GM18870 (cell line): ENCODE measurements at regions not wholly inside any gene's neighbourhood (a gene's known extent, or its start where the extent isn't known, plus 50 kb on each side); places are given as distances from the start of the nearest gene placed in this dataset.

Experiments
- ATAC-seq: cut with Tn5 transposase; IDR thresholded peaks from one replicate; pipeline ENCODE4 v1.9.1; 2021; ENCODE audit warnings: moderate library complexity; ENCODE audit not compliant: unreplicated experiment

DNA sequence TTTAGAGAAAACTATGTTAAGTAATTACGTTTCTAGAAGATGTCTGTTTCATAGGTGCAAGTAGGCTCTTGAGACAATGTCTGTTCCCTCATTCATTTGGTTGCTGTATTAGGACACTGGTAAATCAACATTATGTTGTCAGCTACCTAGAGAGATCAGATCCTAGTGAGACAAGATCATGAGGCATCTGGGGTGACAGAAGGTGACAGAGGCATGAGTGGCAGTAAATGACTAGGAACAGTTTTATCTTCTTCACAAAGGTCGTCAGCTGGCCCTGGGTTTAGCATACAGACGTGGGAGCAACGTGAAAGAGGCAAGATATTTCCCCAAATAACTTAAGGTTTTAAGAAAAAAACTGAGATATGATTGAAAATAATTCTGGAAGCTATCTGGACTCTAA, 1926.3 kb upstream of the WWC1 start:
- ATAC-seq, result no peak

DNA sequence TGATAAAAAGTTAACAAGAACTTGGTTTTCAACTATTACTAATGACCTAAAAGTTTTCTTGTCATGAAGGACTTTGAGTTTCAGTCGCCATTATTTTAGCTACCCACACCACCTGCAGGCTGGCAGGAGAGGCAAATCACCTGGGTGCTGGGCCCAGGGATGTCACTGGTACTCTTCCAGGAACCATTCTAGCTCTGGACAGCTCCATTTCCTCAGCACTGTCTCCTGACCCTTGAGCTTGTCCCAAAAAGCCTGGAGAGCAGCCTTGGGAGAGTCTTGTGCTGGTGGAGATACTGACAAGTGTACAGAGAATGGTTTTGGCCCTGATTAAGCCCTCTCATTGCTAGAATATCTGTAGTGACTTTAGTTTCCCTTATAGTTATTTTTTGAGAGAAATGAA, 1924.1 kb upstream of the WWC1 start:
- no peak for ATAC-seq

DNA sequence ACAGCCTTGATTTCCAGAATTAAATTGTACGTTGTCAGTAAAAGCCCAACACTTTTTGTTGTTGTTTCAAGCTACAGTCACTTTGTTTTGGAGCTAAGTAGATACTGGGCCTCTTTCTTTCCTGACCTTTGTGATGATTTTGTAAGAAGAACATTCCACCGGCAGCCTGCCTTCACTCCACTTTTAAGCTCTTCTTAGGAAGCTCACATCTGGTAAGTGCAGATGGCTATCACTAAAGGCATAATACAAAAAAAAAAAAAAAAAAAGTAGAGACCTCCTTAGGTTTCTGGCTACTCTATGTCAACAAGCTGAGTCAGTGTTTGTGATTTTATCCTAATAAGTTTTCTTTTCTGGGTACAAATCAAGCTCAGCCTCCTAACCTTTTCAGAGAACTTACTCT, 1922.1 kb upstream of the WWC1 start:
- no peak for ATAC-seq

DNA sequence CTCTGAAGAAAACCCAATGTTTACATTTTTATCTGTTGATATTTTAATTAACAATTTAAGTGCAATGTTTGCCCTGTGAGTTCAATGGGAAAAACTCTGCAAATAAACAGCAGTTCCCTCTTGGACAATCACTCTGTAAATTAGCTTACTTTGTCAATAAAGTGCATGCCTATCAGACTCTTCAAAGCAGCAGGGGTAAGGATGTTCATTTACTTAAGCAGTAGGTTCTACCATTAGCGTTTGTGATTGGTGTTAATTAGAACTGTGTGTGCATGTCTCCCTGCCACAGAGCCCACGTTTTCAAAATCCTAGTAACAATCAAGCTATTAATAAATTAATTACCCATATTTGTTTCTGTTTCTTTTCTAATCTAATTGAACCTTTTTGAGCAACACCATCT, 1921.6 kb upstream of the WWC1 start:
- no peak for ATAC-seq

DNA sequence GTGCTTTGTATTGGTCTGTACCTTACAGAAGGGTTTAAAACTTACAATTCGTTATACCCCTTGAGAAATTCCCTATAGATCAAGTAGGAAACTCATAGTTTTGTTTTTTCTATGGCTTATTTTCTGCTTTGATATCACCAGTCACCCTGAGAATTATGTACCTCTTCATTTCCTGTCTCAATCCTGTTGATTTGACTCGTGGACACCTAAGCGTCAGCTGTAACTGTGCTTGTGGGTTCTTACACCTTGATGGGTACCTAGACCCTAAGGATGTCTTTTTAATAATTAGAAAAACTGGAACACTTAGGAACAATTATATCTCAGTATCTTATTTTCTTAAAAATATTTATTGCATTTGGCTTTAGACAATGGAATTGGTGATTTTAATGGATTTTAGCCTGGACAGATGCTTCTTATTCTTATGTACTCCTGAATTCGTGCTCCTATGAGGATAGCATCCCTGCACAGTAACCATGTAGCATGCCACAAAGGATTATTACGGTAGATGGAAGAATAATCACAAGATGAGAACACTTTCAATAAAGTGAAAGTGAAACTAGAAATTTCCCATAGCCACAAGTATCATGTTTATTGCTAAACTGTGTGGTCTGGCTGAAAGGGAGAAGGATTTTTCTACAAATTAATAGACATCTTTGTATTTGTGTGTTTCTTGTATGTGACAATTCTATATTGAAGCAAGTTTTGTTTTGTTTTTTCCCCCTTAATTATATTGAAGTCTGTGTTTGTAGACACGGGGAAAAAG, 1920.3 kb upstream of the WWC1 start:
- no peak for ATAC-seq

DNA sequence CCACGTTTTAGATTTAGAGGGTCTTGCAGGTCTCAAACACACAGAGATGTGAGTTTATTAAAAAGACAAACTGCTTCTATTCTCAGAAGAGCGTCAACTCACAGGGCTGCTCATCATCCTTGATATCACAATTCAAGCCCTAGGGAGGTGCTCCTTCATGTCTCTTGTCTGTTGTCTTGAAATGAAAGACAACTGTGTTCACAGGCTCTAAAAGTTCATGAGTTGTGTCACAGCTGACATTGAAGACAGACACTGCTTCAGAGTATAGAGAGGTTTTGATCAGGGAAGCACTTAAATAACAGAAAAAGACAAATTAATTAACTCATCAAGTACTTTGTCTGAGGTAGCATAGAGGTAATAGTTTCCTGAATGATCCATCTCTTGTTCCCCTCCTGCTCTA, 1917.6 kb upstream of the WWC1 start:
- ATAC-seq, result no peak

DNA sequence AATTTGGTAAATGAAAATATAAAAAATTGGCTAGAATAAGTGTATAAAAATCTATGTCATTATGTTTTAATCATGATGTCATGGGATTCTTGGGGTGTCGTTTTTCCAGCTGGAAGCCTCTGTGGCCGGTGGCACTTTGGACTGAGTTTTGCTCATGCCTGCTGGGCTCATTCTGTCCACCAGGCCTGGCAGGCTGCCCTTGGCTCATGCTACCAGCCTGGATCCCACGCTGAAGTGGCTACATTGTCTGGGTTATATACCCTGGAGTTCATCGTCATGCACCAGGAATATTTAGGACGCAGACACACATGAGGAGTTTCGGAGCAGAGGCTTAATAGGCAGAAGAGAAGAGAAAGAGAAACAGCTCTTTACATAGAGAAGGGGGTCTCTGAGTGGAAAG, 1913.7 kb upstream of the WWC1 start:
- no peak for ATAC-seq

DNA sequence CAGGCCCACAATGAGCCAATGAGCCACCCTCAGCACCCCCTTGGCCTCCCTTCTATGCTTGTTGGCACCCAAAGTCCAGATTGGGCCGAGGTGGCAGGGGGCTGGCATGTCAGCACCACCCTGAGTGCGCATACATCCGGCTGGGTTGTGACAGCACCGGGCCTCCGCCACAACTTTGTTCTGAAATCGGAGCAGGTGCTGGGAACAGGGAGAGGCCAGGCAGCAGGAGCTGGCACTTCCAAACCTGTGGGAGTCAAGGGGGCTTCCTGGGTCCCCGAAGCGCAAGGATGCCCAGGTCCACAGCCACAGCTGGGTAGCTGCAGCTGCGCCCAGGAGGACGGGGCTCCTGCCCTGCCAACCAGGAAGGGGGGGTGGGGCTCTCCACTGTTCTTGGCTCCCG, 1911.9 kb upstream of the WWC1 start:
- no peak for ATAC-seq

DNA sequence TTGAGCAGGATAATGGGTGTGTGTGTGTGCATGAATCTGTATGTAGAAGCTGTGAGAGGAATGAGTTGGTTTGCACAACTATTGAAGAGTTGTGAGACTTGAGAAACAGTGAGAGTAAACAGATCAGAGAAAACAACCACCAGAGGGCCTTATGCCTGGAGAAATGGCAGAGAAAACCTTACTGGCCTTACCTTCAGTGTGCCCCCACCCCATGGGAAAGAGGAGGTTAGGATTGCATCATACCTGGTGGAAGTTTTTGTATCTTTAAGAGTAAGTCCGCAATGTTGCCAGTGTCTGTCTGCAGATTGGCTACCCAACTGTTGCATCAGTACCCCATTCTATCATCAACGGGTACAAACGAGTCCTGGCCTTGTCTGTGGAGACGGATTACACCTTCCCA, 1909.4 kb upstream of the WWC1 start:
- ATAC-seq, result no peak

DNA sequence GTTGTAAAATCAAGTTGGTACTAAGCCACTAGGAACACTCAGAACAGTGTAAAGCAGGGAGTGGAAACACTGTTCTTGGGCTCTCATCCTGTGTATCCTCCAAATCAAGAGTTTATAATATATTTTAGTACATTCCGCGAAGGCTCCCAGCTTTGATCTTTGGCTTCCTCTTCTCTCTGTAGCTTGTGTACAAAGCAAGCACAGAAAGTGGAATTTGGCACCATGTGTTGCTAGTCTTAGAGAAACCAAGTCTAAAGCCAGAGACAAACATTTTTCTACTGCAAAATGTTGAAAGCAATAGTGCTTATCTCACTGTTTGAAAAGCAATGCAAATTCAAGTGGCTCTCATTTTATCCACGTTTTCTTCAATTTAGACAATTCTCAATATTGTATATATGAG, 1893.3 kb upstream of the WWC1 start:
- no peak for ATAC-seq

DNA sequence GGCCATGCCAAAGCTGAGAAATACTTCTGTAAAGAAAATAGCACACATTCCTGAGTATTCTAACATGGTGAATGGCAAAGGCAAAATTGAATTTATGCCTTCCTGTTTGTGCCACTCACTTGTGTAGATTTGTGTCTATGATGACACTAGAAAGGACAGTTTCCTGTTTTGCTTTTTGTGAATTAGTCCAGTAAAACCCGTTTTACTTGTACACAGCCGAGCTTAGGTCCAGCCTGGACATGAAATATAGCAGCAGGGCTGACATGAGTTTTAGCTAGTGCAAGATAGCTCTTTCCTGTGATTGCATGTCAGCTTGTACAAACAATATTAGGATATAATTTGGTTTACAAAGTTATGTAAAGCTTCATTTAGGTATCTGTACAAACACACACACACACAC, 1891.7 kb upstream of the WWC1 start:
- ATAC-seq, result no peak

DNA sequence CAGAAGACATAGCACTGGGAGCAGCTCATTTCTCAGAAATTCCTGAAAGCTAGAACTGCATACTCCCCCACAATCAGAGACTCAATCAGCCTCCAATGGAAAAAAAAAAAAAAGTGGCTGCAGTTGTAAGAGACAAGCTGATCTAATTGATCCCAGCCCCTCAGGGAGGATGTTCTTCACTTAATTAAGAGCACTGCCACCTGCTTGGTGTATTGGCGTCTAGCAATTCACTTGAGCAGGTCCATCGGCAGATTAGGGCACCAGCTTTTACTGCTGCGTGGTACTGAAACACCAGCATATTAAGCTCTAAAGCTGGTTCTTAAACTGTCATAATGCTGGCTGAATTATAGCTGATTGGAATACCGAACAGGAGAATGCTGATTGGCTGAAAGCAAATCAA, 1890.1 kb upstream of the WWC1 start:
- no peak for ATAC-seq

DNA sequence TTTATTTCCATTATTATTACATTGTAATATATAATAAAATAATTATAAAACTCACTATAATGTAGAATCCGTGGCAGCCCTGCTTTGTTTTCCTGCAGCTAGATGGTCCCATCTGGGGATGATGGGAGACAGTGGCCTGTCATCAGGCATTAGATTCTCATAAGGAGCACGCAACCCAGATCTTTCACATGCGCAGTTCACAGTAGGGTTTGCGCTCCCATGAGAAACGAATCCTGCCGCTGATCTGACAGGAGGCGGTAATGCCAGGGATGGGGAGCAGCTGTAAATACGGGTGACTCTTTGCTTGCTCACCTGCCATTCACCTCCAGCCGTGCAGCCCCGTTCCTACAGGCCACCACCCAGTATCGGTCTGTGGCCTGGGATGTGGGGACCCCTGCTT, 1879.3 kb upstream of the WWC1 start:
- ATAC-seq, result no peak

DNA sequence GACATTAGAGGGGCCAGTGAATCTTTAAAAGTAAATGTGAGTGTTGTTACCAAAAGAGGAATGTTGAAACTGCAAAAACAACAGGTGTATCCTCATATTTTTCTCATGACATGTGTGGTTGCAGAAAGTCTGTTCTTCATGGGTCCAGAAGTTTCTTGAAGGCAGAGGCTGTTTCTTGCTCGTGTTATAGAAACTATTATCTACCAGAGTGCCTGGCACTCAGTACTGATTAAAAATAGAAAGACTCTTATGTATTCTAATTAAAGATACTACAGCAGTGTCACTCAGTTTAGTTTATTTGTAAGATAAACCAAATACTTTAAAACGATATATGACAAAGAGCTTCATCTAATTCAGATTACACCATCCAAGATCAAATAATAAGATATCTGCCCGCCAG, 1864.2 kb upstream of the WWC1 start:
- ATAC-seq, result no peak

DNA sequence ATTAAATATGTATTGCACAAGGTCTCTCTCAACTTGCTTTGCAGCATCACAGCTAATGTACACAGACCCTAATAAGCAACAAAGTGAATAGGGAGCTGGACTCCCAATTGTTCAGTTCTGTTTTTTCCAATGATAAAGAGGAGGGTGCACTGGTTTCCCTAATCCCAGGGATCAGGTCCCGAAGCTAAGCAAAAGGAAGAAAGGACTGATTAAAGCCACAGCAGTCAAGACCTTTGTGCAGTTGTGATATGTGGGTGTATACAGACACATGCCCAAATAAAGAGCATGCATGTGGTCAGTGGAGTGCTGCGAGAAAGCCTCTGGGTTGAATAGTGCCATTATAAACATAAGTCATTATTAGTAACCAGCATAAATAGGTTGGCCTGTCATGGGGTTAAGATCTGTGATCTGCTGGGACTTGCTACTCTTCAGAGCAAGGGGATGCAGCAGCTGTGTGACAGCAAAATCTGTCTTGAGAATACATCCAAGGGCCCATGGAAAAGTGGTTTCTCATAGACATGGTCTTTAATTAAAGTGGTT, 1863.1 kb upstream of the WWC1 start:
- ATAC-seq, result no peak

DNA sequence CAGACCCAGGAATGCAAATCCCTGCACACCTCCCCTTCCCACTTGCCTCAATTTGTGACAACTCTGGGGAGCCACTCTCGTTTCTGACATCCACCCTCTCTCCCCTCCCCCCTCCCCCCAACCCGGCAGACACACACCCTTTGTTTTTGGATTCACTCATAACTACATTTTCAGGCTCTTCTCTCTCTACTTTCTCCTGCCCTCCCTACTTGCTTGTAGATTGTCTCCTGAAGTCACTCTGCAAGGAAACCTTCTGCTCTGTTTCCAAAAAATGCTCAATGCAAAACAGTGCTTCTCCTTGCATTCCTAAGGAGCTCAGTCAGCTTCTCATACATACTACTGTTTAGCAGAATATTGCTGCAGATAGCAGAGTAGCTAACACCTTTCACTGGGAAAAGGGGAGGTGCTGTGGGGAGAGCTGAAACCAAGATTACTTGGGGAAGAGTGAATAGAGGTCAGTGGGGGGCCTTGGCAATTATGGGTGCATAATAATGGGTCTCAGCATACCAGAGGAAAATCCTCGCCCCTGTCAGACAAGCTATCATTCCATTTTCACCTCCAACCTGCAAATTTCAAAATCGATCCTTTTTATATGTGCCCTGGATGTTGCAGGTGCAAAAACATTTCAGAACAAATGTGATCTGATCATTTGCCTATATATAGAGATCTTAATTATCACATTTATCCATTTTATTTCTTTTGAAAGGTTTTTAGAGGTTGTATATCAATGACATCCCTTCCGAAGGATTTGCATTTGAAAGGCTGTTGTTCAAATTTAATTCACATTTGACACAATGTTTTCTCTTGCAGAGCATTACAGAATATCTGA, 1860.7 kb upstream of the WWC1 start:
- no peak for ATAC-seq

DNA sequence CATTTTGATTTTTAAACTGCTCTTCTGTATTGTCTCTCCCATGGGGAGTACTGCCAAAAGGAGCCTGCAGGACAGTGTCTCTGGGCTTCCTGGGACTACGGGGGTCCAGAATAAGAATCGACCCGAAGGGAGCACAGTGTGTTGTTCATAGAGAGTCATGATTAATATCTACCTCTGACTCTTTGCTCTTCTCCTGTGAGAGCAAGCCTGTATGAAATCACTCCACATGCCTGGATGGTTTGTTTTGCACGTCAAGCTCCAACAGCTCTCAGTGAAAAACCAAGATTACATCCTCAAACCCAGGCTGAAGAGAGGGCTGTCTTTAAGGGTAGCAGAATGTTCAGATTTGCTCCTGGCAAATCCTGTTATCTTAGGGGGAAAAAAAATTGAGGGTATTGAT, 1860.0 kb upstream of the WWC1 start:
- ATAC-seq, result no peak

DNA sequence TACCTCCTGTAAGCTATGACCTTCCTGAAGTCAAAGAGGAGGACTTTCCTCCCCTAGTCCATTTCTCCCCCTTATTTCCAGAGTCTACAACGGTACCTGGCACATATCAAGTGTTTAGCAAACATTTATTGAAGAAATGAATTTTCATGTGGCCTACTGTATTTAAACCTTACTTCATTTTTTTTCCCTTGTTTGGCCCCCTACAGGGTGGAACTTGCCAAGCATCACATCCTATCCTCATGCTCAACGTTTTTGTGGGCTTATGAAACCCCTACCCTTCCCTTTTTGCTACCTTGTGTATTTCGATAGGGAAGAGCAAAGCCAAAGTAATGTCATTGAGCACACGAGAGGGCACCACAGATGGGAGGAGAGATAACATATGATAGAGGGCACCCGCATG, 1857.8 kb upstream of the WWC1 start:
- ATAC-seq, result no peak

DNA sequence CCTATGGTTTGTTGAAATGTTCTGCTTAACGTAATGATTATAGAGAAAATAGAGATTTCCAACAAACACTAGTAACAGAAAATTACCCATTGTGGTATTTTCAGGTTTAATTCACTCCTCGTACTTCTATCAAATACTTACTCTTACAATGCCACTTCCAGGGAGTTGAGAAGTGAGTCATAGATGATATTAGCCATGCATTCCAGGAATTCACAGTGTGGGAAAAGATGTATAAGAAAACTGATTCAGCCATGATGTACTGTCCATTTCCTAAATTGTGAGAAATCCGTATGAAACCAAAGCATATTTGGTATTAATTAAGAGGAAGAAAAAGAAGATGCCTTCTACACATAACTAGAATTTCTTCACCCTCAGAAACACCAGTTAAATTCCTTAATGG, 1854.6 kb upstream of the WWC1 start:
- ATAC-seq, result no peak

DNA sequence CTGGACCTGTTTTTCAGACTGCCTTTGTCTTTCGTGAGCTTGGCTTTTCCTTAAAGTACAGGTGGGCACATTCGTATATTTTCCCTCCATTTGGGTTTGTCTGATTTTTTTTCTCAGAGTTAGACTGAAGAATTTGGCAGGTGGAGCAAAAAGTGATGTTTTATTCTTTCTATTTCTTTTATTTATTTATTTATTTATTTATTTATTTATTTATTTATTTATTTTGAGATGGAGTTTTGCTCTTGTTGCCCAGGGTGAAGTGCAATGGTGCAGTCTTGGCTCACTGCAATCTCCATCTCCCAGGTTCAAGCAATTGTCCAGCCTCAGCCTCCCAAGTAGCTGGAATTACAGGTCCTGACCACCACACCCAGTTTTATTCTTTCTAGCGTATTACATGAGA, 1805.1 kb upstream of the WWC1 start:
- no peak for ATAC-seq

DNA sequence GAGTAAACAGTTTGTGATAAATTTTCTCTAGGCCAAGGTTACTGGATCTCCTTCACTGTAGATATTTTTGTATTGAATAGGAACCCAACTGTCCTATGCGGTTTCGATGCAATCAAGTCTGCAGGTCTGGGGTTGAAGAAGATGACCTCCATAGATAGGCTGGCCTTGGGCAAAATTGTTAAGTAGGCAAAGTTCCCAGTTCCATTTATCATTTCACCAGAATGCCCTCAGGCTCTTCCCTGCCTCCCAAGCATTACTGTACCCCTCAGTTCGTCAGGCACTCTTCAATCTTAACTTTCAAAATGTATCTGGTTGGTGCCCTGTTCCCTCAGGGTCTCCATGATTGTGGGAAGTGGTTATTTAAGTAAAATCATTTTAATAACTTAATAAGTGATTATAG, 1802.9 kb upstream of the WWC1 start:
- no peak for ATAC-seq

DNA sequence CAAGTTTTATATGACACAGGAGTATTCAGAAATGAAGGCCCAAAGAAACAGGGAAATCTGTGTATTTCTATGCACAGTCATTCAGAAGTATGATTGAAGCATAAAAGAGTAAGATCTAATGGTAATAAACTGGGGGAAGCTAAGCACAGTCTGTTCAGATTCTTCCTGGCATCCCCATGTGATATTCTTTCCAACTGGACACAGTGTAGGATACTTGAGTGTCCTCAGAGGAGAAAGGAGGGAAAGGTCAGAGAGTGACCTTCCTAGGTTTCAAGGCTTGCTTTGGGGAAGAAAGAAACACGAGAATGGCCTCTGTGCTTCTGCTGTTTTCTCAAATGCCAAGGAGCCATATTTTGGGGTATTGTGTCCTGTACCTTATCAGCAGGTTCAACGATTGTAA, 1798.4 kb upstream of the WWC1 start:
- ATAC-seq, result no peak
